WTC11 (cell line): ENCODE measurements at regions not wholly inside any gene's neighbourhood (a gene's known extent, or its start where the extent isn't known, plus 50 kb on each side); places are given as distances from the start of the nearest gene placed in this dataset.

ENCODE experiments used
- ATAC-seq: fragments of 200-7000 bp; cut with Tn5 transposase; 2 replicates; pipeline ENCODE4 v1.10.0; 2021; ENCODE audit warnings: mild to moderate bottlenecking, moderate library complexity
- CTCF ChIA-PET: fragments of 300-600 bp; sonication (Branson Sonifier 250); formaldehyde crosslinking; loops from one replicate; lab custom pipeline; 2021; ENCODE audit warnings: antibody characterized with exemption; lab: Charles Lee
- POLR2A ChIA-PET: fragments of 350-600 bp; sonication (Branson Sonifier 250); formaldehyde crosslinking; loops from one replicate; lab custom pipeline; 2021; ENCODE audit warnings: antibody characterized with exemption; lab: Charles Lee
- DNase-seq: peaks from one replicate; pipeline ENCODE4 v3.0.0; 2021; ENCODE audit warnings: low spot score
- H3K27ac Mint-ChIP-seq: 2 replicates; pipeline ENCODE4 v1.8.0; 2021; ENCODE audit warnings: mixed read lengths
- H3K27me3 Mint-ChIP-seq: 2 replicates; pipeline ENCODE4 v1.8.0; 2021; ENCODE audit warnings: low read depth, mild to moderate bottlenecking, moderate library complexity, mixed read lengths
- H3K36me3 Mint-ChIP-seq: 2 replicates; pipeline ENCODE4 v1.8.0; 2021; ENCODE audit warnings: mixed read lengths
- H3K4me1 Mint-ChIP-seq: 2 replicates; pipeline ENCODE4 v1.8.0; 2022; ENCODE audit warnings: mixed read lengths
- H3K4me3 Mint-ChIP-seq: 2 replicates; pipeline ENCODE4 v1.8.0; 2021; ENCODE audit warnings: mild to moderate bottlenecking, moderate library complexity, mixed read lengths
- H3K9me3 Mint-ChIP-seq: 2 replicates; pipeline ENCODE4 v1.8.0; 2021; ENCODE audit warnings: mixed read lengths
- AFF4 ChIP-seq: sonication (generic); formaldehyde crosslinking; IDR thresholded peaks from 2 replicates; pipeline ENCODE4 v1.8.1; 2023; ENCODE audit warnings: mild to moderate bottlenecking, missing genetic modification reagents, borderline replicate concordance
- CREM ChIP-seq: sonication (generic); formaldehyde crosslinking; IDR thresholded peaks from 2 replicates; pipeline ENCODE4 v1.8.1; 2022; ENCODE audit warnings: mild to moderate bottlenecking, missing genetic modification reagents, moderate library complexity
- ERG ChIP-seq: fragments of 250-450 bp; sonication (Bioruptor Pico); IDR thresholded peaks from 2 replicates; pipeline ENCODE4 v1.8.0; 2021; ENCODE audit warnings: mild to moderate bottlenecking
- IRF1 ChIP-seq: sonication (generic); formaldehyde crosslinking; IDR thresholded peaks from 2 replicates; pipeline ENCODE4 v1.8.0; 2023; ENCODE audit warnings: missing genetic modification reagents
- MAX ChIP-seq: sonication (generic); formaldehyde crosslinking; IDR thresholded peaks from 2 replicates; pipeline ENCODE4 v1.8.0; 2022; ENCODE audit warnings: mild to moderate bottlenecking, missing genetic modification reagents
- NFYB ChIP-seq: sonication (generic); formaldehyde crosslinking; conservative IDR thresholded peaks from 2 replicates; pipeline ENCODE4 v1.8.0; 2022; ENCODE audit warnings: low read depth, missing genetic modification reagents
- OVOL2 ChIP-seq: fragments of 250-450 bp; sonication (Bioruptor Pico); IDR thresholded peaks from 2 replicates; pipeline ENCODE4 v1.9.0; 2021; ENCODE audit warnings: mild to moderate bottlenecking, borderline replicate concordance
- RORB ChIP-seq: fragments of 250-450 bp; sonication (Bioruptor Pico); IDR thresholded peaks from 2 replicates; pipeline ENCODE4 v1.9.0; 2021; ENCODE audit warnings: mild to moderate bottlenecking
- ZSCAN18 ChIP-seq: fragments of 250-450 bp; sonication (Bioruptor Pico); IDR thresholded peaks from 2 replicates; pipeline ENCODE4 v2.1.2; 2022; ENCODE audit warnings: mild to moderate bottlenecking, moderate library complexity
- TF ChIP-seq, protein P1 (sequence below): sonication (generic); formaldehyde crosslinking; IDR thresholded peaks from 2 replicates; pipeline ENCODE4 v1.8.1; 2022; ENCODE audit warnings: low read depth, missing genetic modification reagents, borderline replicate concordance
- TF ChIP-seq, protein P2 (sequence below): sonication (generic); formaldehyde crosslinking; IDR thresholded peaks from 2 replicates; pipeline ENCODE4 v1.8.0; 2023; ENCODE audit warnings: missing genetic modification reagents, mild to moderate bottlenecking, borderline replicate concordance
- TF ChIP-seq, protein P3 (sequence below): fragments of 250-450 bp; sonication (Bioruptor Pico); IDR thresholded peaks from 2 replicates; pipeline ENCODE4 v1.9.0; 2021; ENCODE audit warnings: moderate library complexity, mild to moderate bottlenecking, inconsistent platforms, borderline replicate concordance
- TF ChIP-seq, protein P4 (sequence below): sonication (generic); formaldehyde crosslinking; conservative IDR thresholded peaks from 2 replicates; pipeline ENCODE4 v1.8.1; 2022; ENCODE audit warnings: mild to moderate bottlenecking, missing genetic modification reagents
- TF ChIP-seq, protein P5 (sequence below): fragments of 250-450 bp; sonication (Bioruptor Pico); IDR thresholded peaks from 2 replicates; pipeline ENCODE4 v1.9.0; 2021; ENCODE audit warnings: mild to moderate bottlenecking
- TF ChIP-seq, protein P6 (sequence below): sonication (generic); formaldehyde crosslinking; IDR thresholded peaks from 2 replicates; pipeline ENCODE4 v1.8.0; 2022; ENCODE audit warnings: mild to moderate bottlenecking, missing genetic modification reagents

DNA sequence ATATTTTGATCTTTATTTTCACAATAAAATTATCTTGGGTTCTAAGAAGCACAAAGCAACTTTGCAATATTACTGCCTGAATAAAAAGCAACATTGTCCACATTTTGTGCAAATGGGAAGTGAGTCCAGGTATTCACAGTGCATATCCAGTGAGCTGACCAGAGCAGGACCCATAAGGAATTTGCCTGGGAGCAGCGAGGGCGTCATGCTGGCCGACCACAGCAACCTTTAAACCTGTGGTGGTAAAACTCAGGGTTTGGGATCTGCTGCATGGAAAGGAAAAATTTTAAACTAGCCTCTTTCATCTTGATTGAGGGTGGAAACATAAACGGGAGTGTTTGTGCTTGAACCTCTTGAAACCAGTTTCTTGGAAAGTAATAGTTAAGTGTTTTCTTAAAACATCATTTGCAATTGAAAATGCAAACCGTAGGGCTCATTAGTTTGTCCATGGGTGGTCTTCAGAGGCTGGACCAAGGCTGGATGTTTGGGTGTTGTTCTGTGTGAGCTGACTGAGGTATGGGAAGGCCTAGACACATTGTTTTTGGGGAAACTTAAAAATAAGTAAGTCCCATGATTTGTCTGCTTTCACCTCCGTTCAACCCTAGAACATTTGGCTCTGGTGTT, 85.0 kb upstream of the ANKH start:
- ATAC-seq (peak; percentile 79), DNase-seq (no peak)
- peaks cover 25% of the 10 kb centered on the region for H3K4me1 Mint-ChIP-seq
- no peak overlapping the region; the same call in 1 of the 2 replicates for H3K4me3 Mint-ChIP-seq
- TF ChIP-seq AFF4 (CRISPR knock-in tag) (no peak), ERG (no peak), ZSCAN18 (no peak), IRF1 (no peak), MAX (no peak), CREM (CRISPR knock-in tag) (no peak), RORB (no peak), NFYB (CRISPR knock-in tag) (no peak), OVOL2 (CRISPR knock-in tag) (no peak)
- TF ChIP-seq, protein P1, sequence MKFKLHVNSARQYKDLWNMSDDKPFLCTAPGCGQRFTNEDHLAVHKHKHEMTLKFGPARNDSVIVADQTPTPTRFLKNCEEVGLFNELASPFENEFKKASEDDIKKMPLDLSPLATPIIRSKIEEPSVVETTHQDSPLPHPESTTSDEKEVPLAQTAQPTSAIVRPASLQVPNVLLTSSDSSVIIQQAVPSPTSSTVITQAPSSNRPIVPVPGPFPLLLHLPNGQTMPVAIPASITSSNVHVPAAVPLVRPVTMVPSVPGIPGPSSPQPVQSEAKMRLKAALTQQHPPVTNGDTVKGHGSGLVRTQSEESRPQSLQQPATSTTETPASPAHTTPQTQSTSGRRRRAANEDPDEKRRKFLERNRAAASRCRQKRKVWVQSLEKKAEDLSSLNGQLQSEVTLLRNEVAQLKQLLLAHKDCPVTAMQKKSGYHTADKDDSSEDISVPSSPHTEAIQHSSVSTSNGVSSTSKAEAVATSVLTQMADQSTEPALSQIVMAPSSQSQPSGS = no peak
- TF ChIP-seq, protein P2, sequence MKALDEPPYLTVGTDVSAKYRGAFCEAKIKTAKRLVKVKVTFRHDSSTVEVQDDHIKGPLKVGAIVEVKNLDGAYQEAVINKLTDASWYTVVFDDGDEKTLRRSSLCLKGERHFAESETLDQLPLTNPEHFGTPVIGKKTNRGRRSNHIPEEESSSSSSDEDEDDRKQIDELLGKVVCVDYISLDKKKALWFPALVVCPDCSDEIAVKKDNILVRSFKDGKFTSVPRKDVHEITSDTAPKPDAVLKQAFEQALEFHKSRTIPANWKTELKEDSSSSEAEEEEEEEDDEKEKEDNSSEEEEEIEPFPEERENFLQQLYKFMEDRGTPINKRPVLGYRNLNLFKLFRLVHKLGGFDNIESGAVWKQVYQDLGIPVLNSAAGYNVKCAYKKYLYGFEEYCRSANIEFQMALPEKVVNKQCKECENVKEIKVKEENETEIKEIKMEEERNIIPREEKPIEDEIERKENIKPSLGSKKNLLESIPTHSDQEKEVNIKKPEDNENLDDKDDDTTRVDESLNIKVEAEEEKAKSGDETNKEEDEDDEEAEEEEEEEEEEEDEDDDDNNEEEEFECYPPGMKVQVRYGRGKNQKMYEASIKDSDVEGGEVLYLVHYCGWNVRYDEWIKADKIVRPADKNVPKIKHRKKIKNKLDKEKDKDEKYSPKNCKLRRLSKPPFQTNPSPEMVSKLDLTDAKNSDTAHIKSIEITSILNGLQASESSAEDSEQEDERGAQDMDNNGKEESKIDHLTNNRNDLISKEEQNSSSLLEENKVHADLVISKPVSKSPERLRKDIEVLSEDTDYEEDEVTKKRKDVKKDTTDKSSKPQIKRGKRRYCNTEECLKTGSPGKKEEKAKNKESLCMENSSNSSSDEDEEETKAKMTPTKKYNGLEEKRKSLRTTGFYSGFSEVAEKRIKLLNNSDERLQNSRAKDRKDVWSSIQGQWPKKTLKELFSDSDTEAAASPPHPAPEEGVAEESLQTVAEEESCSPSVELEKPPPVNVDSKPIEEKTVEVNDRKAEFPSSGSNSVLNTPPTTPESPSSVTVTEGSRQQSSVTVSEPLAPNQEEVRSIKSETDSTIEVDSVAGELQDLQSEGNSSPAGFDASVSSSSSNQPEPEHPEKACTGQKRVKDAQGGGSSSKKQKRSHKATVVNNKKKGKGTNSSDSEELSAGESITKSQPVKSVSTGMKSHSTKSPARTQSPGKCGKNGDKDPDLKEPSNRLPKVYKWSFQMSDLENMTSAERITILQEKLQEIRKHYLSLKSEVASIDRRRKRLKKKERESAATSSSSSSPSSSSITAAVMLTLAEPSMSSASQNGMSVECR (CRISPR knock-in tag) = no peak
- TF ChIP-seq, protein P3, sequence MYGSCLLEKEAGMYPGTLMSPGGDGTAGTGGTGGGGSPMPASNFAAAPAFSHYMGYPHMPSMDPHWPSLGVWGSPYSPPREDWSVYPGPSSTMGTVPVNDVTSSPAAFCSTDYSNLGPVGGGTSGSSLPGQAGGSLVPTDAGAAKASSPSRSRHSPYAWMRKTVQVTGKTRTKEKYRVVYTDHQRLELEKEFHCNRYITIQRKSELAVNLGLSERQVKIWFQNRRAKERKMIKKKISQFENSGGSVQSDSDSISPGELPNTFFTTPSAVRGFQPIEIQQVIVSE (CRISPR knock-in tag) = no peak
- TF ChIP-seq, protein P4, sequence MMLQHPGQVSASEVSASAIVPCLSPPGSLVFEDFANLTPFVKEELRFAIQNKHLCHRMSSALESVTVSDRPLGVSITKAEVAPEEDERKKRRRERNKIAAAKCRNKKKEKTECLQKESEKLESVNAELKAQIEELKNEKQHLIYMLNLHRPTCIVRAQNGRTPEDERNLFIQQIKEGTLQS (CRISPR knock-in tag) = no peak
- TF ChIP-seq, protein P5, sequence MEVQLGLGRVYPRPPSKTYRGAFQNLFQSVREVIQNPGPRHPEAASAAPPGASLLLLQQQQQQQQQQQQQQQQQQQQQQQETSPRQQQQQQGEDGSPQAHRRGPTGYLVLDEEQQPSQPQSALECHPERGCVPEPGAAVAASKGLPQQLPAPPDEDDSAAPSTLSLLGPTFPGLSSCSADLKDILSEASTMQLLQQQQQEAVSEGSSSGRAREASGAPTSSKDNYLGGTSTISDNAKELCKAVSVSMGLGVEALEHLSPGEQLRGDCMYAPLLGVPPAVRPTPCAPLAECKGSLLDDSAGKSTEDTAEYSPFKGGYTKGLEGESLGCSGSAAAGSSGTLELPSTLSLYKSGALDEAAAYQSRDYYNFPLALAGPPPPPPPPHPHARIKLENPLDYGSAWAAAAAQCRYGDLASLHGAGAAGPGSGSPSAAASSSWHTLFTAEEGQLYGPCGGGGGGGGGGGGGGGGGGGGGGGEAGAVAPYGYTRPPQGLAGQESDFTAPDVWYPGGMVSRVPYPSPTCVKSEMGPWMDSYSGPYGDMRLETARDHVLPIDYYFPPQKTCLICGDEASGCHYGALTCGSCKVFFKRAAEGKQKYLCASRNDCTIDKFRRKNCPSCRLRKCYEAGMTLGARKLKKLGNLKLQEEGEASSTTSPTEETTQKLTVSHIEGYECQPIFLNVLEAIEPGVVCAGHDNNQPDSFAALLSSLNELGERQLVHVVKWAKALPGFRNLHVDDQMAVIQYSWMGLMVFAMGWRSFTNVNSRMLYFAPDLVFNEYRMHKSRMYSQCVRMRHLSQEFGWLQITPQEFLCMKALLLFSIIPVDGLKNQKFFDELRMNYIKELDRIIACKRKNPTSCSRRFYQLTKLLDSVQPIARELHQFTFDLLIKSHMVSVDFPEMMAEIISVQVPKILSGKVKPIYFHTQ = no peak
- TF ChIP-seq, protein P6, sequence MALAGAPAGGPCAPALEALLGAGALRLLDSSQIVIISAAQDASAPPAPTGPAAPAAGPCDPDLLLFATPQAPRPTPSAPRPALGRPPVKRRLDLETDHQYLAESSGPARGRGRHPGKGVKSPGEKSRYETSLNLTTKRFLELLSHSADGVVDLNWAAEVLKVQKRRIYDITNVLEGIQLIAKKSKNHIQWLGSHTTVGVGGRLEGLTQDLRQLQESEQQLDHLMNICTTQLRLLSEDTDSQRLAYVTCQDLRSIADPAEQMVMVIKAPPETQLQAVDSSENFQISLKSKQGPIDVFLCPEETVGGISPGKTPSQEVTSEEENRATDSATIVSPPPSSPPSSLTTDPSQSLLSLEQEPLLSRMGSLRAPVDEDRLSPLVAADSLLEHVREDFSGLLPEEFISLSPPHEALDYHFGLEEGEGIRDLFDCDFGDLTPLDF (CRISPR knock-in tag) = no peak
- peak overlapping the region; percentile 37; the same call in 1 of the 2 replicates for H3K27ac Mint-ChIP-seq
- POLR2A ChIA-PET = no interaction called here
- no peaks in the 10 kb centered on the region for H3K36me3 Mint-ChIP-seq
- peaks cover 11% of the 10 kb centered on the region for H3K9me3 Mint-ChIP-seq
- peaks cover 5% of the 10 kb centered on the region for H3K27me3 Mint-ChIP-seq
- CTCF ChIA-PET = interaction anchor here (0.9 to 1.6 kb wide), 6 partner anchors 10 to 143 kb away, joined by 3 to 6 read pairs (median 3); no protein-coding TSS in a partner anchor
